ENCODE measurements at regions not wholly inside any gene's neighbourhood (a gene's known extent, or its start where the extent isn't known, plus 50 kb on each side); places are given as distances from the start of the nearest gene placed in this dataset.

- TF ChIP-seq CTCF (IDR thresholded peaks at IDR 0.05 in 2 of 3, conservative IDR thresholded peaks at IDR 0.05 in 1 of 3; ENCODE audit: borderline replicate concordance in 1 of 3, insufficient read depth in 1 of 3, low read depth in 2 of 3, low read length in 2 of 3) (no peak), POLR2A (IDR thresholded peaks at IDR 0.05; ENCODE audit: borderline replicate concordance, extremely low read depth, insufficient read depth, insufficient read length) (no peak)
Observed at GRCh38 chr1:60947367-60947766, 135.0 kb upstream of the NFIA start.

Measured in HCT116 (cell line).